ENCODE measurements at regions not wholly inside any gene's neighbourhood (a gene's known extent, or its start where the extent isn't known, plus 50 kb on each side); places are given as distances from the start of the nearest gene placed in this dataset.

GRCh38 chr16:73306901-73307413 is 259.0 kb upstream of the ZFHX3 start:
- no peak for ATAC-seq
- no peaks in the 10 kb centered on the region for H3K27me3 Mint-ChIP-seq
- no peaks in the 10 kb centered on the region for H3K36me3 Mint-ChIP-seq
- H3K4me1 Mint-ChIP-seq: no peaks in the 10 kb centered on the region
- peaks cover 2% of the 10 kb centered on the region for H3K9me3 Mint-ChIP-seq (ENCODE audit: low read depth)
- CTCF ChIA-PET: no interaction called here
- no peak overlapping the region for H3K4me3 Mint-ChIP-seq
- no peak overlapping the region for H3K27ac Mint-ChIP-seq
- DNase-seq: no peak

- H3K27me3 Mint-ChIP-seq: no peaks in the 10 kb centered on the region
- CTCF ChIA-PET: no interaction called here
- ATAC-seq (no peak), DNase-seq (no peak)
- H3K36me3 Mint-ChIP-seq: no peaks in the 10 kb centered on the region
- no peaks in the 10 kb centered on the region for H3K9me3 Mint-ChIP-seq (ENCODE audit: low read depth)
- no peaks in the 10 kb centered on the region for H3K4me1 Mint-ChIP-seq
- no peak overlapping the region for H3K4me3 Mint-ChIP-seq
- no peak overlapping the region for H3K27ac Mint-ChIP-seq
Observed at GRCh38 chr16:73304008-73304774, 256.3 kb upstream of the ZFHX3 start.

- ATAC-seq (no peak), DNase-seq (no peak)
- H3K36me3 Mint-ChIP-seq: no peaks in the 10 kb centered on the region
- CTCF ChIA-PET: no interaction called here
- H3K4me1 Mint-ChIP-seq: no peaks in the 10 kb centered on the region
- H3K27me3 Mint-ChIP-seq: no peaks in the 10 kb centered on the region
- no peak overlapping the region for H3K4me3 Mint-ChIP-seq
- H3K9me3 Mint-ChIP-seq (ENCODE audit: low read depth): no peaks in the 10 kb centered on the region
- no peak overlapping the region for H3K27ac Mint-ChIP-seq
Observed at GRCh38 chr16:73302942-73303341, 255.0 kb upstream of the ZFHX3 start.

GRCh38 chr16:73301984-73302383 is 254.1 kb upstream of the ZFHX3 start:
- ATAC-seq (no peak), DNase-seq (no peak)
- Mint-ChIP-seq H3K4me3 (no peak overlapping the region), H3K9me3 (ENCODE audit: low read depth) (no peaks in the 10 kb centered on the region), H3K27ac (no peak overlapping the region), H3K36me3 (no peaks in the 10 kb centered on the region), H3K4me1 (no peaks in the 10 kb centered on the region), H3K27me3 (no peaks in the 10 kb centered on the region)
- CTCF ChIA-PET: no interaction called here

- Mint-ChIP-seq H3K4me3 (no peak overlapping the region), H3K27me3 (no peaks in the 10 kb centered on the region), H3K27ac (no peak overlapping the region), H3K9me3 (ENCODE audit: low read depth) (no peaks in the 10 kb centered on the region), H3K4me1 (no peaks in the 10 kb centered on the region), H3K36me3 (no peaks in the 10 kb centered on the region)
- CTCF ChIA-PET: no interaction called here
- ATAC-seq: no peak
- no peak for DNase-seq
Observed at GRCh38 chr16:73299346-73299745, 251.4 kb upstream of the ZFHX3 start.

- Mint-ChIP-seq H3K27ac (no peak overlapping the region), H3K4me3 (no peak overlapping the region), H3K4me1 (no peaks in the 10 kb centered on the region), H3K9me3 (ENCODE audit: low read depth) (no peaks in the 10 kb centered on the region), H3K27me3 (no peaks in the 10 kb centered on the region), H3K36me3 (no peaks in the 10 kb centered on the region)
- no peak for ATAC-seq
- DNase-seq: no peak
- CTCF ChIA-PET: no interaction called here
Observed at GRCh38 chr16:73298562-73298961, 250.6 kb upstream of the ZFHX3 start.

- CTCF ChIA-PET: no interaction called here
- no peak for ATAC-seq
- no peaks in the 10 kb centered on the region for H3K36me3 Mint-ChIP-seq
Observed at GRCh38 chr16:73290258-73290657, 242.3 kb upstream of the ZFHX3 start.

GRCh38 chr16:73289232-73289631 is 241.3 kb upstream of the ZFHX3 start:
- no peaks in the 10 kb centered on the region for H3K9me3 Mint-ChIP-seq (ENCODE audit: low read depth)
- CTCF ChIA-PET: no interaction called here
- ATAC-seq: no peak
- H3K4me3 Mint-ChIP-seq: no peak overlapping the region
- no peak overlapping the region for H3K27ac Mint-ChIP-seq
- no peaks in the 10 kb centered on the region for H3K27me3 Mint-ChIP-seq
- no peaks in the 10 kb centered on the region for H3K4me1 Mint-ChIP-seq
- no peak for DNase-seq
- H3K36me3 Mint-ChIP-seq: no peaks in the 10 kb centered on the region

More at GRCh38 chr16:73290258-73290657, 242.3 kb upstream of the ZFHX3 start:
- Mint-ChIP-seq H3K27me3 (no peaks in the 10 kb centered on the region), H3K27ac (no peak overlapping the region), H3K4me3 (no peak overlapping the region), H3K4me1 (no peaks in the 10 kb centered on the region), H3K9me3 (ENCODE audit: low read depth) (no peaks in the 10 kb centered on the region)
- DNase-seq: no peak

GRCh38 chr16:73288520-73288919 is 240.6 kb upstream of the ZFHX3 start:
- Mint-ChIP-seq H3K27me3 (no peaks in the 10 kb centered on the region), H3K4me1 (no peaks in the 10 kb centered on the region), H3K4me3 (no peak overlapping the region), H3K36me3 (no peaks in the 10 kb centered on the region), H3K27ac (no peak overlapping the region), H3K9me3 (ENCODE audit: low read depth) (no peaks in the 10 kb centered on the region)
- no peak for DNase-seq
- CTCF ChIA-PET: no interaction called here
- no peak for ATAC-seq

GRCh38 chr16:73287859-73288405 is 240.0 kb upstream of the ZFHX3 start:
- Mint-ChIP-seq H3K27ac (no peak overlapping the region), H3K36me3 (no peaks in the 10 kb centered on the region), H3K4me1 (no peaks in the 10 kb centered on the region), H3K9me3 (ENCODE audit: low read depth) (no peaks in the 10 kb centered on the region), H3K4me3 (no peak overlapping the region), H3K27me3 (no peaks in the 10 kb centered on the region)
- no peak for DNase-seq
- no peak for ATAC-seq
- CTCF ChIA-PET: no interaction called here

GRCh38 chr16:73286346-73287267 is 238.7 kb upstream of the ZFHX3 start:
- no peaks in the 10 kb centered on the region for H3K27me3 Mint-ChIP-seq
- no peak for DNase-seq
- H3K9me3 Mint-ChIP-seq (ENCODE audit: low read depth): no peaks in the 10 kb centered on the region
- H3K4me3 Mint-ChIP-seq: no peak overlapping the region
- ATAC-seq: no peak
- CTCF ChIA-PET: no interaction called here
- H3K4me1 Mint-ChIP-seq: no peaks in the 10 kb centered on the region
- H3K36me3 Mint-ChIP-seq: no peaks in the 10 kb centered on the region
- no peak overlapping the region for H3K27ac Mint-ChIP-seq

GRCh38 chr16:73285436-73286201 is 237.7 kb upstream of the ZFHX3 start:
- Mint-ChIP-seq H3K4me3 (no peak overlapping the region), H3K4me1 (no peaks in the 10 kb centered on the region), H3K36me3 (no peaks in the 10 kb centered on the region), H3K27me3 (no peaks in the 10 kb centered on the region), H3K9me3 (ENCODE audit: low read depth) (peaks cover 2% of the 10 kb centered on the region), H3K27ac (no peak overlapping the region)
- CTCF ChIA-PET: no interaction called here
- ATAC-seq (no peak), DNase-seq (no peak)

GRCh38 chr16:73280388-73280787 is 232.5 kb upstream of the ZFHX3 start:
- ATAC-seq (no peak), DNase-seq (no peak)
- Mint-ChIP-seq H3K4me3 (no peak overlapping the region), H3K27me3 (no peaks in the 10 kb centered on the region), H3K9me3 (ENCODE audit: low read depth) (peaks cover 2% of the 10 kb centered on the region), H3K36me3 (no peaks in the 10 kb centered on the region), H3K27ac (no peak overlapping the region), H3K4me1 (no peaks in the 10 kb centered on the region)
- CTCF ChIA-PET: no interaction called here
